HG03469 (cell line): ENCODE measurements at regions not wholly inside any gene's neighbourhood (a gene's known extent, or its start where the extent isn't known, plus 50 kb on each side); places are given as distances from the start of the nearest gene placed in this dataset.

ENCODE experiments used
- ATAC-seq: cut with Tn5 transposase; IDR thresholded peaks from one replicate; pipeline ENCODE4 v1.9.1; 2021; ENCODE audit warnings: mild to moderate bottlenecking, moderate library complexity, moderate number of reproducible peaks; ENCODE audit not compliant: unreplicated experiment

- no peak for ATAC-seq
These were observed 56.2 kb upstream of the TOPAZ1 start for GRCh38 chr3:44185396-44185915.

- no peak for ATAC-seq
These were observed 55.5 kb upstream of the TOPAZ1 start for GRCh38 chr3:44186111-44186672.

GRCh38 chr3:44186712-44187111 is 55.0 kb upstream of the TOPAZ1 start:
- ATAC-seq, result no peak
